ENCODE measurements at regions not wholly inside any gene's neighbourhood (a gene's known extent, or its start where the extent isn't known, plus 50 kb on each side); places are given as distances from the start of the nearest gene placed in this dataset.

- Histone ChIP-seq H3K4me1 (ENCODE audit: insufficient read depth) (no peaks in the 10 kb centered on the region), H3K79me2 (no peaks in the 10 kb centered on the region), H3K36me3 (replicated peaks; ENCODE audit: insufficient read depth, low read depth) (no peaks in the 10 kb centered on the region), H3K27ac (no peak overlapping the region), H4K20me1 (ENCODE audit: insufficient read depth, poor library complexity, severe bottlenecking) (no peaks in the 10 kb centered on the region), H3K4me3 (no peak overlapping the region), H3K4me2 (no peak overlapping the region), H3K9me3 (ENCODE audit: low read depth) (no peaks in the 10 kb centered on the region), H3K27me3 (peaks cover 8% of the 10 kb centered on the region), H3K9me2 (replicated peaks; ENCODE audit: insufficient read depth) (no peaks in the 10 kb centered on the region), H2AFZ (no peak overlapping the region)
- WGBS (ENCODE audit: low lambda C conversion rate, missing lambda C conversion rate): 95% methylated on average over 1 of the region's 1 CpG
- TF ChIP-seq EZH2phosphoT487 (IDR thresholded peaks at IDR 0.05; ENCODE audit: low read depth, severe bottlenecking, unreplicated experiment) (no peak), CTCF (IDR thresholded peaks at IDR 0.05; ENCODE audit: poor library complexity) (no peak), EZH2 (IDR thresholded peaks at IDR 0.05; ENCODE audit: borderline replicate concordance) (no peak)
- DNase-seq (ENCODE audit: low spot score): no peak
Measured at GRCh38 chr1:51048021-51048420, 54.0 kb upstream of the C1orf185 start.

GRCh38 chr1:51048670-51049069, 53.4 kb upstream of the C1orf185 start:
- no peak for DNase-seq (ENCODE audit: low spot score)
- no peak overlapping the region for H3K27ac ChIP-seq
- H3K36me3 ChIP-seq (replicated peaks; ENCODE audit: insufficient read depth, low read depth): no peaks in the 10 kb centered on the region
- no peak overlapping the region for H3K4me3 ChIP-seq
- TF ChIP-seq EZH2 (IDR thresholded peaks at IDR 0.05; ENCODE audit: borderline replicate concordance) (no peak), CTCF (IDR thresholded peaks at IDR 0.05; ENCODE audit: poor library complexity) (no peak), EZH2phosphoT487 (IDR thresholded peaks at IDR 0.05; ENCODE audit: low read depth, severe bottlenecking, unreplicated experiment) (no peak)
- H3K79me2 ChIP-seq: no peaks in the 10 kb centered on the region
- H3K9me3 ChIP-seq (ENCODE audit: low read depth): no peaks in the 10 kb centered on the region
- no peaks in the 10 kb centered on the region for H3K9me2 ChIP-seq (replicated peaks; ENCODE audit: insufficient read depth)
- 34% methylated on average over 2 of the region's 2 CpGs for WGBS (ENCODE audit: low lambda C conversion rate, missing lambda C conversion rate)
- no peak overlapping the region for H2AFZ ChIP-seq
- H3K27me3 ChIP-seq: peaks cover 3% of the 10 kb centered on the region
- no peaks in the 10 kb centered on the region for H4K20me1 ChIP-seq (ENCODE audit: insufficient read depth, poor library complexity, severe bottlenecking)
- H3K4me1 ChIP-seq (ENCODE audit: insufficient read depth): no peaks in the 10 kb centered on the region
- H3K4me2 ChIP-seq: no peak overlapping the region

Measured in hepatocyte (in vitro differentiated cells).